ENCODE measurements at regions not wholly inside any gene's neighbourhood (a gene's known extent, or its start where the extent isn't known, plus 50 kb on each side); places are given as distances from the start of the nearest gene placed in this dataset.
A peak's percentile ranks its signal among the peaks of the same experiment; 100 is the strongest.

GRCh38 chr3:166446986-166447385 lies 609.8 kb upstream of the BCHE start:
- Histone ChIP-seq H3K27ac (ENCODE audit: insufficient read depth, low read length) (no peak overlapping the region), H3K4me3 (replicated peaks in 1 of 4; ENCODE audit: control extremely low read depth in 1 of 4, insufficient read depth in 1 of 4, low read depth in 3 of 4, low read length in 4 of 4) (no peak overlapping the region), H3K9ac (ENCODE audit: insufficient read depth, low read length) (no peak overlapping the region), H3K36me3 (ENCODE audit: control insufficient read depth, insufficient read depth, low read length) (no peaks in the 10 kb centered on the region), H3K9me3 (ENCODE audit: control insufficient read depth, insufficient read depth, low read depth, low read length) (peaks cover 1% of the 10 kb centered on the region), H3K79me2 (ENCODE audit: control insufficient read depth, insufficient read depth, low read length) (no peaks in the 10 kb centered on the region), H3K27me3 (ENCODE audit: control insufficient read depth, insufficient read depth, low read length) (no peaks in the 10 kb centered on the region), H3K4me2 (ENCODE audit: extremely low read depth, insufficient read depth, low read length) (no peak overlapping the region), H3K4me1 (ENCODE audit: control insufficient read depth, extremely low read depth, insufficient read depth, low read length) (no peaks in the 10 kb centered on the region), H2AFZ (ENCODE audit: low read length) (no peak overlapping the region), H4K20me1 (ENCODE audit: control insufficient read depth, extremely low read depth, insufficient read depth, low read length) (no peaks in the 10 kb centered on the region)
- TF ChIP-seq CTCF (conservative IDR thresholded peaks at IDR 0.05 in 1 of 2, IDR thresholded peaks at IDR 0.05 in 1 of 2; ENCODE audit: low read depth in 1 of 2, low read length in 2 of 2) (no peak), EZH2 (IDR thresholded peaks at IDR 0.05; ENCODE audit: low read length, missing control alignments) (no peak)
- DNase-seq (ENCODE audit: low read depth in 2 of 2), result peak; percentile 40 to 43

- no peaks in the 10 kb centered on the region for H4K20me1 ChIP-seq (ENCODE audit: control insufficient read depth, extremely low read depth, insufficient read depth, low read length)
- DNase-seq (ENCODE audit: low read depth in 2 of 2), result peak; percentile 53 to 74
Observed at GRCh38 chr3:166446291-166446690, 609.1 kb upstream of the BCHE start.

GRCh38 chr3:166445865-166446264 lies 608.6 kb upstream of the BCHE start:
- Histone ChIP-seq H4K20me1 (ENCODE audit: control insufficient read depth, extremely low read depth, insufficient read depth, low read length) (no peaks in the 10 kb centered on the region), H2AFZ (ENCODE audit: low read length) (no peak overlapping the region), H3K4me3 (replicated peaks in 1 of 4; ENCODE audit: control extremely low read depth in 1 of 4, insufficient read depth in 1 of 4, low read depth in 3 of 4, low read length in 4 of 4) (no peak overlapping the region), H3K79me2 (ENCODE audit: control insufficient read depth, insufficient read depth, low read length) (no peaks in the 10 kb centered on the region), H3K9me3 (ENCODE audit: control insufficient read depth, insufficient read depth, low read depth, low read length) (peaks cover 1% of the 10 kb centered on the region), H3K27ac (ENCODE audit: insufficient read depth, low read length) (no peak overlapping the region), H3K9ac (ENCODE audit: insufficient read depth, low read length) (no peak overlapping the region), H3K4me1 (ENCODE audit: control insufficient read depth, extremely low read depth, insufficient read depth, low read length) (no peaks in the 10 kb centered on the region), H3K36me3 (ENCODE audit: control insufficient read depth, insufficient read depth, low read length) (no peaks in the 10 kb centered on the region), H3K27me3 (ENCODE audit: control insufficient read depth, insufficient read depth, low read length) (no peaks in the 10 kb centered on the region), H3K4me2 (ENCODE audit: extremely low read depth, insufficient read depth, low read length) (no peak overlapping the region)
- DNase-seq (ENCODE audit: low read depth in 2 of 2), result peak in 1 of 2 donors; percentile 19
- TF ChIP-seq EZH2 (IDR thresholded peaks at IDR 0.05; ENCODE audit: low read length, missing control alignments) (no peak), CTCF (conservative IDR thresholded peaks at IDR 0.05 in 1 of 2, IDR thresholded peaks at IDR 0.05 in 1 of 2; ENCODE audit: low read depth in 1 of 2, low read length in 2 of 2) (no peak)

More at GRCh38 chr3:166446291-166446690, 609.1 kb upstream of the BCHE start:
- no peak overlapping the region for H2AFZ ChIP-seq (ENCODE audit: low read length)
- H3K4me1 ChIP-seq (ENCODE audit: control insufficient read depth, extremely low read depth, insufficient read depth, low read length), result no peaks in the 10 kb centered on the region
- H3K9me3 ChIP-seq (ENCODE audit: control insufficient read depth, insufficient read depth, low read depth, low read length), result peaks cover 1% of the 10 kb centered on the region
- no peak overlapping the region for H3K4me2 ChIP-seq (ENCODE audit: extremely low read depth, insufficient read depth, low read length)
- H3K9ac ChIP-seq (ENCODE audit: insufficient read depth, low read length), result no peak overlapping the region
- no peak overlapping the region for H3K4me3 ChIP-seq (replicated peaks in 1 of 4; ENCODE audit: control extremely low read depth in 1 of 4, insufficient read depth in 1 of 4, low read depth in 3 of 4, low read length in 4 of 4)
- TF ChIP-seq EZH2 (IDR thresholded peaks at IDR 0.05; ENCODE audit: low read length, missing control alignments), result no peak
- no peak for TF ChIP-seq CTCF (conservative IDR thresholded peaks at IDR 0.05 in 1 of 2, IDR thresholded peaks at IDR 0.05 in 1 of 2; ENCODE audit: low read depth in 1 of 2, low read length in 2 of 2)
- no peaks in the 10 kb centered on the region for H3K36me3 ChIP-seq (ENCODE audit: control insufficient read depth, insufficient read depth, low read length)
- H3K79me2 ChIP-seq (ENCODE audit: control insufficient read depth, insufficient read depth, low read length), result no peaks in the 10 kb centered on the region
- no peak overlapping the region for H3K27ac ChIP-seq (ENCODE audit: insufficient read depth, low read length)
- H3K27me3 ChIP-seq (ENCODE audit: control insufficient read depth, insufficient read depth, low read length), result no peaks in the 10 kb centered on the region
